Right atrium auricular region (tissue), 2 donors: ENCODE measurements at regions not wholly inside any gene's neighbourhood (a gene's known extent, or its start where the extent isn't known, plus 50 kb on each side); places are given as distances from the start of the nearest gene placed in this dataset.

ENCODE experiments used
- DNase-seq: peaks from one replicate; pipeline ENCODE4 v3.0.0-alpha.2; 2019; ENCODE audit warnings: low spot score
- H3K27ac ChIP-seq, 2 donors: fragments of 200-600 bp; sonication (generic); 1 replicate in 1 of 2; 2 replicates in 1 of 2; pipeline ENCODE4 v1.5.1; 2016 to 2019
- H3K27me3 ChIP-seq, 2 donors: fragments of 200-600 bp; sonication (generic); one replicate each; pipeline versions ENCODE4 v1.5.1 to v1.6.0; 2017 to 2019
- H3K36me3 ChIP-seq: fragments of 200-600 bp; sonication (generic); one replicate; pipeline ENCODE4 v1.5.1; 2016
- H3K4me1 ChIP-seq, 2 donors: fragments of 200-600 bp; sonication (generic); one replicate each; pipeline versions ENCODE4 v1.5.1 to v1.6.0; 2017 to 2019
- H3K4me3 ChIP-seq, 2 donors: fragments of 200-600 bp; sonication (generic); 1 replicate in 1 of 2; 2 replicates in 1 of 2; pipeline ENCODE4 v1.5.1; 2017 to 2019; ENCODE audit warnings: mild to moderate bottlenecking in 1 of 2, moderate library complexity in 1 of 2
- H3K9me3 ChIP-seq, 2 donors: fragments of 200-600 bp; sonication (generic); one replicate each; pipeline ENCODE4 v1.5.1; 2019
- TF ChIP-seq, protein P1 (sequence below), 2 donors: fragments of 200-600 bp; sonication (generic); IDR thresholded peaks; one replicate each; pipeline ENCODE4 v1.5.1; 2019; ENCODE audit warnings: antibody characterized with exemption in 2 of 2

DNA sequence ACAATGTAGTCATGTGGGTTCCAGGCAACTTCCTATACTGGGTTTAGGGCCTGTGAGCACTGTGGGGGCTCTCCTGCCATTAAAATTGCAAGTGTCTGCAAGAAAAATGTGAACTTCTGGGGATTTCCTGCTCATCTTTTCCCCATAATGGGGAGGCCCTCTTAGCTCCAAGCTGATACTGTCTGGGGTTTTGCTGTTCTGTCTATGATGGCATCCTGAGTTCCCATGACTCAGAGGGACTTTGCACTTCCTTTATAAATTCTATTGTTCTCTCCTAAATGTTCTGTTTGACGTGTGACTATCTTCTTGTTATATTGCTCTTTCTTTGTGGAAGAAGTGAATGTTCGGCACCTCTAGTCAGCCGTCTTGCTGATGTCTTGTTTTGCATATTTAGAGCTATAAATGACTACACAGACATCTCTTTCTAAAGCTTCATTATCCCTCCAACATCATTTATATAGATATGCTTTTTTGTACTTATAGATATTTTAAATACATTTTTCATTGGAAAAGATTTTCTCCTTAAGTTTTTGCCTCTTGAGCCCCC, 465.8 kb downstream of the NAF1 start:
- H3K36me3 ChIP-seq, result no peaks in the 10 kb centered on the region
- TF ChIP-seq, protein P1, sequence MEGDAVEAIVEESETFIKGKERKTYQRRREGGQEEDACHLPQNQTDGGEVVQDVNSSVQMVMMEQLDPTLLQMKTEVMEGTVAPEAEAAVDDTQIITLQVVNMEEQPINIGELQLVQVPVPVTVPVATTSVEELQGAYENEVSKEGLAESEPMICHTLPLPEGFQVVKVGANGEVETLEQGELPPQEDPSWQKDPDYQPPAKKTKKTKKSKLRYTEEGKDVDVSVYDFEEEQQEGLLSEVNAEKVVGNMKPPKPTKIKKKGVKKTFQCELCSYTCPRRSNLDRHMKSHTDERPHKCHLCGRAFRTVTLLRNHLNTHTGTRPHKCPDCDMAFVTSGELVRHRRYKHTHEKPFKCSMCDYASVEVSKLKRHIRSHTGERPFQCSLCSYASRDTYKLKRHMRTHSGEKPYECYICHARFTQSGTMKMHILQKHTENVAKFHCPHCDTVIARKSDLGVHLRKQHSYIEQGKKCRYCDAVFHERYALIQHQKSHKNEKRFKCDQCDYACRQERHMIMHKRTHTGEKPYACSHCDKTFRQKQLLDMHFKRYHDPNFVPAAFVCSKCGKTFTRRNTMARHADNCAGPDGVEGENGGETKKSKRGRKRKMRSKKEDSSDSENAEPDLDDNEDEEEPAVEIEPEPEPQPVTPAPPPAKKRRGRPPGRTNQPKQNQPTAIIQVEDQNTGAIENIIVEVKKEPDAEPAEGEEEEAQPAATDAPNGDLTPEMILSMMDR (IDR thresholded peaks at IDR 0.05), result no peak
- DNase-seq, result no peak
- peaks cover 0 to 4% of the 10 kb centered on the region in 2 donors for H3K4me1 ChIP-seq
- H3K27me3 ChIP-seq, result no peaks in the 10 kb centered on the region
- H3K27ac ChIP-seq, result no peak overlapping the region
- H3K4me3 ChIP-seq, result no peak overlapping the region
- H3K9me3 ChIP-seq, result no peaks in the 10 kb centered on the region

DNA sequence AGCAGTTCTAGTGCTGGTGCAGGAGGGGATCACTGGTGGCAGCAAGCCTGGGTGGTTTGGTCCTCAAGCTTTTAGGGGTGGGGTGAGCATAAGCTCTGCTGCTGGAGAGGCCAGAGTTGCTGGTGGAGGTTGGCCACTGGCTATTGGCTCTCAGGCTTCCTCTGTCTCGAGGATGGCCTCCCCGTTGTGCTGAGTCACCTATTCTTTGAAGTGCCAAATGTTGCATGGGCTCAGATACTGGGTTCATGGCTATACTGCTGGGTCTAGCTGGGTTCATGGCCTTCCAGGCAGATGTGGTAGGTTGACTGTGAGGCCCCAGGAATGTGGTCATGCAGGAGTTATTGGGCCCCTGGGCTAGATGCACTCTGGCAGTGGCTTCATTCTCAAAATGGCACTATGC, 466.3 kb downstream of the NAF1 start:
- Histone ChIP-seq H3K4me1 (no peaks in the 10 kb centered on the region), H3K27me3 (no peaks in the 10 kb centered on the region), H3K4me3 (no peak overlapping the region), H3K36me3 (no peaks in the 10 kb centered on the region), H3K27ac (no peak overlapping the region), H3K9me3 (peaks cover 0 to 2% of the 10 kb centered on the region in 2 donors)
- TF ChIP-seq, protein P1 (IDR thresholded peaks at IDR 0.05), result no peak
- DNase-seq, result no peak

DNA sequence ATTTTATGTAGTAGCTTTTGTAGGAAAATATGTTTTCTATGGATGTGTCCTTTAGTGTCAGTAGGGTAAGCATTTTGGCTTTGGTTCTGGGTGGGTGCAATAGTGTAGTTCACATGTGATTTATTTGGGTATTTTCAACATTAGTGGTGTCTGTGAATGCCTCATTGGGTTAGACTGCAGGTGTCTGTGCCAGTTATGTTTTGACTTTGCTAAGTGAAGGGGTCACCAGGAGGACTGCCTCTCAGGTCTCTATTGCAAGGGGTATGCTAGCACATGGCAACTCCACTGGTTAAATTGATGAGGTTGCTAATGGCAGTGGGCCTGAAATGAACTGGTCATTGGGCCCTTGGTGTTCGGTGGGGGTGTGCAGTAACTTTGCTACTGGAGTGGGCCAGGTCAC, 467.1 kb downstream of the NAF1 start:
- H3K4me3 ChIP-seq, result no peak overlapping the region
- no peaks in the 10 kb centered on the region for H3K4me1 ChIP-seq
- H3K9me3 ChIP-seq, result peaks cover 0 to 4% of the 10 kb centered on the region in 2 donors
- no peak for DNase-seq
- H3K36me3 ChIP-seq, result no peaks in the 10 kb centered on the region
- no peak overlapping the region for H3K27ac ChIP-seq
- H3K27me3 ChIP-seq, result no peaks in the 10 kb centered on the region
- TF ChIP-seq, protein P1 (IDR thresholded peaks at IDR 0.05), result no peak

DNA sequence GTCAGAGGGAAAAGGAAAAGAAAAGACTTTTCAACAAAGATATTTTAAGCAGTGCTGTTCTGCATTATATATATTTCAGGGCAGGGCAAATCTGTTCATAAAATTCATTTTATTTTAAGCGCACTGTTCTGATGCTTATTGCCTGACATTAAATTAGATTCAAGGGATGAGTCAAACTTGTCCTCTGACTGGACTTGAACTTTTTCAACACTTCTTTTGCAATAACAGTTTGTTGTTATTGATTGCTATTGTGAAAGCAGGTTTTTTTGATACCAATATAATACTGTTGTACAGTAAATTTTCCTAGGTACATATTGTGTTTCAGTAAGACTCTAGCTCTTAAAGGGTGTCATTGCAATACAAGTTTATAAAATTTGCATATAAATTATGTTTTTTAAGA, 481.3 kb downstream of the NAF1 start:
- DNase-seq, result no peak
- Histone ChIP-seq H3K27me3 (no peaks in the 10 kb centered on the region), H3K9me3 (no peaks in the 10 kb centered on the region), H3K27ac (no peak overlapping the region), H3K4me1 (no peaks in the 10 kb centered on the region), H3K4me3 (no peak overlapping the region), H3K36me3 (no peaks in the 10 kb centered on the region)
- TF ChIP-seq, protein P1 (IDR thresholded peaks at IDR 0.05), result no peak

DNA sequence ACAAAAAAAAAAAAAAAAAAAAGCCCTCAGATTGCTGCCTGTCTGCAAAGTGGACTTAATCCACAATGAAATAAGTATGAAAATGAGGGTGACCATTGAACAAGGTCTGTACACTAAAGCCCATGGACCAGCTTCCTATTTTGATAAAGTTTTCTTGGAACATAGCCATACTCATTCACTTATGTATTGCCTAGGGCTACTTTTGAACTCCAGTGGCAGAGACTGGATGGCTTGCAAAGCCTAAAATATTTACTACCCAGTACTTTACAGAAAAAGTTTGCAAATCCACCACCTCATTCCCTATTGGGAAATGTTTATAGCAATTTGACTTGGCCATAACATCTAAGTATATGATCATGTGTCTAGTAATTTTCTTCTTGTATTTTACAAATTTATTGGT, 481.7 kb downstream of the NAF1 start:
- H3K9me3 ChIP-seq, result no peaks in the 10 kb centered on the region
- H3K27ac ChIP-seq, result no peak overlapping the region
- H3K36me3 ChIP-seq, result no peaks in the 10 kb centered on the region
- H3K4me1 ChIP-seq, result no peaks in the 10 kb centered on the region
- H3K4me3 ChIP-seq, result no peak overlapping the region
- no peaks in the 10 kb centered on the region for H3K27me3 ChIP-seq
- DNase-seq, result no peak
- TF ChIP-seq, protein P1 (IDR thresholded peaks at IDR 0.05), result no peak

DNA sequence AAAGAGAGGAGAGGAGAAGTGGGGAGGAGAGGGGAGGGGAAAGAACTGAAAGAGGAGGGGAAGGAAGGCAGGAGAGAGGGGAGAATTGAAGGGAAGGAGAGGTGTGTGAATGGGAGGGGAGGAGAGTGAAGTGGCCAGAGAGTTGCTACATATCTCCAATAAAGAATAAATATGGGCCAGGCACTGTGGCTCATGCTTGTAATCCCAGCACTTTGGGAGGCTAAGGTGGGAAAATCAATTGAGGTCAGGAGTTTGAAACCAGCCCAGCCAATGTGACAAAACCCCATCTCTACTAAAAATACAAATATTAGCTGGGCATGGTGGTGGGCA, 482.4 kb downstream of the NAF1 start:
- no peak for DNase-seq
- H3K27ac ChIP-seq, result no peak overlapping the region
- TF ChIP-seq, protein P1 (IDR thresholded peaks at IDR 0.05), result no peak

More for the DNA sequence above, 482.4 kb downstream of the NAF1 start:
- Histone ChIP-seq H3K27me3 (no peaks in the 10 kb centered on the region), H3K36me3 (no peaks in the 10 kb centered on the region), H3K4me3 (no peak overlapping the region), H3K9me3 (peaks cover 0 to 4% of the 10 kb centered on the region in 2 donors), H3K4me1 (no peaks in the 10 kb centered on the region)
